Esophagus squamous epithelium (tissue), 4 donors: ENCODE measurements at regions not wholly inside any gene's neighbourhood (a gene's known extent, or its start where the extent isn't known, plus 50 kb on each side); places are given as distances from the start of the nearest gene placed in this dataset.

Experiments
- CTCF ChIP-seq, 6 experiments: fragments of 450-650 bp in 4 of 6; fragments of 200-600 bp in 2 of 6; sonication (generic) in 2 of 6; IDR thresholded peaks; one replicate each; pipeline ENCODE4 v1.5.1; 2016 to 2019; ENCODE audit warnings: antibody characterized with exemption in 6 of 6, mild to moderate bottlenecking in 4 of 6, moderate library complexity in 4 of 6
- POLR2A ChIP-seq, 4 donors: fragments of 450-650 bp; IDR thresholded peaks; one replicate each; pipeline ENCODE4 v1.6.1; 2017; ENCODE audit warnings: antibody characterized with exemption in 4 of 4, mild to moderate bottlenecking in 4 of 4, moderate library complexity in 3 of 4

GRCh38 chr16:72419638-72420037, 247.7 kb upstream of the PMFBP1 start:
- TF ChIP-seq CTCF (IDR thresholded peaks at IDR 0.05) (no peak), POLR2A (IDR thresholded peaks at IDR 0.05) (no peak)
